Glutamatergic neuron (in vitro differentiated cells): ENCODE measurements at regions not wholly inside any gene's neighbourhood (a gene's known extent, or its start where the extent isn't known, plus 50 kb on each side); places are given as distances from the start of the nearest gene placed in this dataset.
"Not testable (repeated sequence)": the region's sequence is repeated elsewhere in the genome, so short reads cannot be mapped to it uniquely, and the experiment has no call there.

Experiments
- DNase-seq: peaks from one replicate; pipeline ENCODE4 v3.0.0; 2022
- H3K27ac Mint-ChIP-seq: one replicate; pipeline ENCODE4 v1.8.0; 2020; ENCODE audit warnings: mild to moderate bottlenecking, mixed read lengths, inconsistent platforms; ENCODE audit not compliant: unreplicated experiment
- H3K27me3 Mint-ChIP-seq: one replicate; pipeline ENCODE4 v1.8.0; 2020; ENCODE audit warnings: mild to moderate bottlenecking, moderate library complexity, mixed read lengths, inconsistent platforms; ENCODE audit not compliant: unreplicated experiment
- H3K36me3 Mint-ChIP-seq: one replicate; pipeline ENCODE4 v1.8.0; 2020; ENCODE audit warnings: mild to moderate bottlenecking, mixed read lengths, inconsistent platforms; ENCODE audit not compliant: unreplicated experiment
- H3K4me1 Mint-ChIP-seq: one replicate; pipeline ENCODE4 v1.8.0; 2020; ENCODE audit warnings: mild to moderate bottlenecking, low read depth, mixed read lengths, inconsistent platforms; ENCODE audit not compliant: unreplicated experiment
- H3K4me3 Mint-ChIP-seq: one replicate; pipeline ENCODE4 v1.8.0; 2020; ENCODE audit warnings: mild to moderate bottlenecking, mixed read lengths, inconsistent platforms; ENCODE audit not compliant: unreplicated experiment
- H3K9me3 Mint-ChIP-seq: one replicate; pipeline ENCODE4 v1.8.0; 2020; ENCODE audit warnings: mild to moderate bottlenecking, moderate library complexity, mixed read lengths, inconsistent platforms; ENCODE audit not compliant: unreplicated experiment
- CTCF ChIP-seq: fragments of 200-600 bp; sonication (generic); IDR thresholded peaks from one replicate; pipeline ENCODE4 v1.5.0; 2021; ENCODE audit not compliant: partially characterized antibody, unreplicated experiment

- no peaks in the 10 kb centered on the region for H3K36me3 Mint-ChIP-seq
- no peak overlapping the region for H3K4me3 Mint-ChIP-seq
- H3K4me1 Mint-ChIP-seq = no peaks in the 10 kb centered on the region
- H3K27ac Mint-ChIP-seq = no peak overlapping the region
- H3K9me3 Mint-ChIP-seq = no peaks in the 10 kb centered on the region
- H3K27me3 Mint-ChIP-seq = no peaks in the 10 kb centered on the region
- TF ChIP-seq CTCF = no peak
- no peak for DNase-seq
Observed at GRCh38 chr11:87602776-87603175, 565.0 kb downstream of the TMEM135 start.

GRCh38 chr11:87600938-87601337, 563.2 kb downstream of the TMEM135 start:
- H3K36me3 Mint-ChIP-seq = no peaks in the 10 kb centered on the region
- H3K4me1 Mint-ChIP-seq = no peaks in the 10 kb centered on the region
- TF ChIP-seq CTCF = no peak
- H3K27me3 Mint-ChIP-seq = no peaks in the 10 kb centered on the region
- no peak overlapping the region for H3K4me3 Mint-ChIP-seq
- H3K27ac Mint-ChIP-seq = no peak overlapping the region
- no peaks in the 10 kb centered on the region for H3K9me3 Mint-ChIP-seq
- DNase-seq = no peak

GRCh38 chr11:87597725-87598124, 560.0 kb downstream of the TMEM135 start:
- no peak for DNase-seq
- no peaks in the 10 kb centered on the region for H3K4me1 Mint-ChIP-seq
- H3K36me3 Mint-ChIP-seq = no peaks in the 10 kb centered on the region
- no peak overlapping the region for H3K27ac Mint-ChIP-seq
- H3K9me3 Mint-ChIP-seq = no peaks in the 10 kb centered on the region
- no peak for TF ChIP-seq CTCF
- H3K27me3 Mint-ChIP-seq = no peaks in the 10 kb centered on the region
- H3K4me3 Mint-ChIP-seq = no peak overlapping the region

GRCh38 chr11:87596176-87596575, 558.4 kb downstream of the TMEM135 start:
- no peak overlapping the region for H3K4me3 Mint-ChIP-seq
- no peaks in the 10 kb centered on the region for H3K4me1 Mint-ChIP-seq
- no peak for DNase-seq
- no peaks in the 10 kb centered on the region for H3K36me3 Mint-ChIP-seq
- no peaks in the 10 kb centered on the region for H3K9me3 Mint-ChIP-seq
- no peaks in the 10 kb centered on the region for H3K27me3 Mint-ChIP-seq
- TF ChIP-seq CTCF = no peak
- no peak overlapping the region for H3K27ac Mint-ChIP-seq

- Mint-ChIP-seq H3K4me3 (no peak overlapping the region), H3K36me3 (no peaks in the 10 kb centered on the region), H3K4me1 (no peaks in the 10 kb centered on the region), H3K27me3 (no peaks in the 10 kb centered on the region), H3K27ac (no peak overlapping the region), H3K9me3 (peaks cover 4% of the 10 kb centered on the region)
- no peak for TF ChIP-seq CTCF
- DNase-seq = no peak
Observed at GRCh38 chr11:87589082-87589481, 551.3 kb downstream of the TMEM135 start.

GRCh38 chr11:87585613-87586012, 547.9 kb downstream of the TMEM135 start:
- H3K4me3 Mint-ChIP-seq, H3K27ac Mint-ChIP-seq, H3K9me3 Mint-ChIP-seq, DNase-seq, H3K4me1 Mint-ChIP-seq, H3K27me3 Mint-ChIP-seq, H3K36me3 Mint-ChIP-seq: not testable (repeated sequence)
